Kidney (tissue), 13 donors: ENCODE measurements at regions not wholly inside any gene's neighbourhood (a gene's known extent, or its start where the extent isn't known, plus 50 kb on each side); places are given as distances from the start of the nearest gene placed in this dataset.

Experiments used
- DNase-seq, 5 donors: peaks; one replicate each; pipeline ENCODE4 v3.0.0-alpha.2; 2013 to 2020
- FAIRE-seq: peaks from 2 replicates; lab custom pipeline; 2012; peaks lifted over from hg19 to GRCh38; lab: Jason Lieb, UNC
- H3K27ac ChIP-seq, 2 donors: one replicate each; pipeline ENCODE4 v1.7.0; 2013; ENCODE audit warnings: low read depth in 2 of 2, low read length in 2 of 2, inconsistent platforms in 1 of 2
- H3K27me3 ChIP-seq: one replicate; pipeline ENCODE4 v1.7.1; 2013; ENCODE audit warnings: low read length, inconsistent platforms; ENCODE audit not compliant: control insufficient read depth, insufficient read depth
- H3K36me3 ChIP-seq, 3 donors: one replicate each; pipeline versions ENCODE4 v1.7.0 to v1.7.1; 2013; ENCODE audit warnings: low read length in 3 of 3, control low read depth in 1 of 3, inconsistent platforms in 1 of 3; ENCODE audit not compliant: insufficient read depth in 3 of 3, control insufficient read depth in 2 of 3
- H3K4me1 ChIP-seq, 3 donors: one replicate each; pipeline versions ENCODE4 v1.7.0 to v1.7.1; 2013; ENCODE audit warnings: low read length in 3 of 3, inconsistent platforms in 1 of 3, low read depth in 1 of 3; ENCODE audit not compliant: control insufficient read depth in 2 of 3, insufficient read depth in 2 of 3
- H3K4me3 ChIP-seq, 3 donors: one replicate each; pipeline versions ENCODE4 v1.7.0 to v1.8.1; 2013; ENCODE audit warnings: low read length in 3 of 3, control low read depth in 1 of 3, inconsistent platforms in 1 of 3
- H3K9ac ChIP-seq, 3 donors: one replicate each; pipeline versions ENCODE4 v1.7.0 to v1.7.1; 2013; ENCODE audit warnings: low read length in 3 of 3, control low read depth in 1 of 3, inconsistent platforms in 1 of 3
- H3K9me3 ChIP-seq, 3 donors: one replicate each; pipeline versions ENCODE4 v1.7.0 to v1.7.1; 2013; ENCODE audit warnings: low read length in 3 of 3, control low read depth in 1 of 3, inconsistent platforms in 1 of 3; ENCODE audit not compliant: control insufficient read depth in 2 of 3, insufficient read depth in 1 of 3
- CTCF ChIP-seq: IDR thresholded peaks from 3 replicates; pipeline ENCODE4 v1.5.1; 2012; ENCODE audit warnings: mild to moderate bottlenecking, moderate library complexity, borderline replicate concordance; ENCODE audit not compliant: insufficient read depth; ENCODE audit errors: extremely low read depth
- intact Hi-C: fragments of 100-400 bp; cut with DNase I; formaldehyde crosslinking; loops from one replicate; pipeline ENCODE4 v1.11.1; 2022
- donor health status: control.
- donor health status: control.
- donor health status: control.
- donor health status: control.
- donor health status: control.
- donor health status: DM: yes; HTN: yes; CAD: no.
- donor health status: Normal renal cell carcinoma (clear cell type).

- no peak for FAIRE-seq
- H3K27ac ChIP-seq = no peak overlapping the region
These were observed 413.1 kb downstream of the MED13L start for GRCh38 chr12:115864396-115864795.

GRCh38 chr12:115860619-115861018, 416.9 kb downstream of the MED13L start:
- FAIRE-seq (no peak), DNase-seq (no peak)
- no peak overlapping the region for H3K9ac ChIP-seq
- no peaks in the 10 kb centered on the region for H3K4me1 ChIP-seq
- H3K27me3 ChIP-seq = no peaks in the 10 kb centered on the region
- H3K4me3 ChIP-seq = no peak overlapping the region
- H3K36me3 ChIP-seq = no peaks in the 10 kb centered on the region
- no peak for TF ChIP-seq CTCF
- intact Hi-C loops = no loop called here
- H3K27ac ChIP-seq = no peak overlapping the region
- H3K9me3 ChIP-seq = no peaks in the 10 kb centered on the region

More at GRCh38 chr12:115864396-115864795, 413.1 kb downstream of the MED13L start:
- no peak for DNase-seq
- Histone ChIP-seq H3K9me3 (no peaks in the 10 kb centered on the region), H3K36me3 (no peaks in the 10 kb centered on the region), H3K4me1 (no peaks in the 10 kb centered on the region), H3K4me3 (no peak overlapping the region), H3K9ac (no peak overlapping the region), H3K27me3 (no peaks in the 10 kb centered on the region)
- intact Hi-C loops = no loop called here
- TF ChIP-seq CTCF = no peak

GRCh38 chr12:115859231-115859630, 418.3 kb downstream of the MED13L start:
- Histone ChIP-seq H3K4me3 (no peak overlapping the region), H3K4me1 (no peaks in the 10 kb centered on the region), H3K9me3 (no peaks in the 10 kb centered on the region), H3K27ac (no peak overlapping the region), H3K36me3 (no peaks in the 10 kb centered on the region), H3K9ac (no peak overlapping the region), H3K27me3 (no peaks in the 10 kb centered on the region)
- FAIRE-seq = no peak
- DNase-seq = no peak
- intact Hi-C loops = no loop called here
- TF ChIP-seq CTCF = no peak

GRCh38 chr12:115857923-115858322, 419.6 kb downstream of the MED13L start:
- DNase-seq (peak in 1 of 5 donors; percentile 82), FAIRE-seq (no peak)
- intact Hi-C loops = no loop called here
- Histone ChIP-seq H3K27me3 (no peaks in the 10 kb centered on the region), H3K4me3 (no peak overlapping the region), H3K9me3 (no peaks in the 10 kb centered on the region), H3K9ac (no peak overlapping the region), H3K36me3 (no peaks in the 10 kb centered on the region), H3K27ac (no peak overlapping the region), H3K4me1 (no peaks in the 10 kb centered on the region)
- no peak for TF ChIP-seq CTCF
